HEK293 (cell line): ENCODE measurements at regions not wholly inside any gene's neighbourhood (a gene's known extent, or its start where the extent isn't known, plus 50 kb on each side); places are given as distances from the start of the nearest gene placed in this dataset.

Source experiments
- CTCF ChIA-PET: fragments of 350-600 bp; formaldehyde crosslinking; extraction: SDS; loops from one replicate; lab custom pipeline; 2021; ENCODE audit warnings: antibody characterized with exemption; lab: Yijun Ruan, JAX
- POLR2A ChIA-PET: fragments of 300-600 bp; formaldehyde crosslinking; extraction: SDS; loops from one replicate; lab custom pipeline; 2020; ENCODE audit warnings: antibody characterized with exemption, inconsistent platforms; lab: Yijun Ruan, JAX
- H3K27ac ChIP-seq: fragments of 200-500 bp; sonication (Bioruptor generic); 2 replicates; pipeline ENCODE4 v1.5.1; 2014; ENCODE audit warnings: low read depth, low read length, control low read depth, inconsistent platforms; ENCODE audit errors: extremely low read depth
- H3K36me3 ChIP-seq, 2 experiments: fragments of 200-500 bp in 1 of 2; sonication (Bioruptor generic) in 1 of 2; 1 replicate in 1 of 2; 2 replicates in 1 of 2; pipeline ENCODE4 v1.5.1; 2014 to 2017; ENCODE audit warnings: inconsistent platforms in 2 of 2, low read length in 2 of 2; ENCODE audit not compliant: control insufficient read depth in 2 of 2, insufficient read depth in 1 of 2
- H3K4me1 ChIP-seq: fragments of 200-500 bp; sonication (Bioruptor generic); 2 replicates; pipeline ENCODE4 v1.5.1; 2014; ENCODE audit warnings: mild to moderate bottlenecking, low read length, inconsistent platforms; ENCODE audit not compliant: control insufficient read depth, insufficient read depth
- H3K4me3 ChIP-seq: 2 replicates; pipeline ENCODE4 v1.5.1; 2011; ENCODE audit warnings: low read depth, mild to moderate bottlenecking, control low read depth, low read length, moderate library complexity
- H3K9me3 ChIP-seq: fragments of 200-500 bp; sonication (Bioruptor generic); 2 replicates; pipeline ENCODE4 v1.5.1; 2014; ENCODE audit warnings: low read depth, low read length, inconsistent platforms; ENCODE audit not compliant: control insufficient read depth, insufficient read depth
- HIC1 ChIP-seq: fragments of 450-650 bp; formaldehyde crosslinking; IDR thresholded peaks from 2 replicates; pipeline ENCODE4 v1.5.1; 2016; ENCODE audit warnings: missing biosample characterization, missing genetic modification characterization
- KLF10 ChIP-seq: fragments of 450-650 bp; IDR thresholded peaks from 2 replicates; pipeline ENCODE4 v1.5.1; 2018; ENCODE audit warnings: missing biosample characterization, mild to moderate bottlenecking, missing genetic modification characterization
- PATZ1 ChIP-seq: fragments of 450-650 bp; formaldehyde crosslinking; IDR thresholded peaks from 2 replicates; pipeline ENCODE4 v1.5.1; 2016; ENCODE audit warnings: missing biosample characterization, missing genetic modification characterization
- SCRT2 ChIP-seq: fragments of 450-650 bp; formaldehyde crosslinking; IDR thresholded peaks from 2 replicates; pipeline ENCODE4 v1.5.1; 2016; ENCODE audit warnings: missing biosample characterization, missing genetic modification characterization
- SP2 ChIP-seq: fragments of 450-650 bp; formaldehyde crosslinking; IDR thresholded peaks from 2 replicates; pipeline ENCODE4 v1.5.1; 2016; ENCODE audit warnings: missing biosample characterization, missing genetic modification characterization
- ZBTB21 ChIP-seq: fragments of 450-650 bp; formaldehyde crosslinking; IDR thresholded peaks from 2 replicates; pipeline ENCODE4 v1.5.1; 2017; ENCODE audit warnings: missing biosample characterization, missing genetic modification characterization
- ZFP3 ChIP-seq: fragments of 450-650 bp; formaldehyde crosslinking; IDR thresholded peaks from 2 replicates; pipeline ENCODE4 v1.5.1; 2016; ENCODE audit warnings: low read depth, missing biosample characterization, missing genetic modification characterization
- ZFP41 ChIP-seq: fragments of 450-650 bp; formaldehyde crosslinking; IDR thresholded peaks from 2 replicates; pipeline ENCODE4 v1.5.1; 2016; ENCODE audit warnings: missing biosample characterization, missing genetic modification characterization, borderline replicate concordance
- ZNF16 ChIP-seq: fragments of 450-650 bp; formaldehyde crosslinking; IDR thresholded peaks from 2 replicates; pipeline ENCODE4 v1.5.1; 2016; ENCODE audit warnings: low read depth, missing biosample characterization, missing genetic modification characterization
- ZNF211 ChIP-seq: fragments of 450-650 bp; formaldehyde crosslinking; IDR thresholded peaks from 2 replicates; pipeline ENCODE4 v1.5.1; 2016; ENCODE audit warnings: low read depth, missing biosample characterization, missing genetic modification characterization
- ZNF302 ChIP-seq: fragments of 450-650 bp; formaldehyde crosslinking; IDR thresholded peaks from 2 replicates; pipeline ENCODE4 v1.5.1; 2016; ENCODE audit warnings: missing biosample characterization, missing genetic modification characterization, low read depth
- ZNF324 ChIP-seq: fragments of 450-650 bp; formaldehyde crosslinking; IDR thresholded peaks from 2 replicates; pipeline ENCODE4 v1.5.1; 2016; ENCODE audit warnings: missing biosample characterization, missing genetic modification characterization
- ZNF350 ChIP-seq: fragments of 450-650 bp; formaldehyde crosslinking; IDR thresholded peaks from 2 replicates; pipeline ENCODE4 v1.5.0; 2017; ENCODE audit warnings: missing biosample characterization, mild to moderate bottlenecking, missing genetic modification characterization
- ZNF362 ChIP-seq: fragments of 450-650 bp; formaldehyde crosslinking; IDR thresholded peaks from 2 replicates; pipeline ENCODE4 v1.5.1; 2016; ENCODE audit warnings: missing biosample characterization, missing genetic modification characterization
- ZNF473 ChIP-seq: fragments of 450-650 bp; formaldehyde crosslinking; IDR thresholded peaks from 2 replicates; pipeline ENCODE4 v1.5.1; 2017; ENCODE audit warnings: missing biosample characterization, missing genetic modification characterization
- ZNF623 ChIP-seq: fragments of 450-650 bp; formaldehyde crosslinking; IDR thresholded peaks from 2 replicates; pipeline ENCODE4 v1.5.1; 2016; ENCODE audit warnings: missing biosample characterization, missing genetic modification characterization
- ZNF626 ChIP-seq: fragments of 450-650 bp; sonication (Bioruptor Pico); formaldehyde crosslinking; IDR thresholded peaks from 2 replicates; pipeline ENCODE4 v1.5.1; 2018; ENCODE audit warnings: missing biosample characterization, missing genetic modification characterization, inconsistent platforms
- ZNF692 ChIP-seq: fragments of 450-650 bp; formaldehyde crosslinking; IDR thresholded peaks from 2 replicates; pipeline ENCODE4 v1.5.1; 2016; ENCODE audit warnings: missing biosample characterization, missing genetic modification characterization
- ZNF701 ChIP-seq: fragments of 450-650 bp; formaldehyde crosslinking; IDR thresholded peaks from 2 replicates; pipeline ENCODE4 v1.5.1; 2016; ENCODE audit warnings: missing biosample characterization, missing genetic modification characterization
- ZNF747 ChIP-seq: fragments of 450-650 bp; formaldehyde crosslinking; IDR thresholded peaks from 2 replicates; pipeline ENCODE4 v1.5.1; 2016; ENCODE audit warnings: missing biosample characterization, missing genetic modification characterization
- ZNF776 ChIP-seq: fragments of 450-650 bp; formaldehyde crosslinking; IDR thresholded peaks from 2 replicates; pipeline ENCODE4 v1.5.0; 2017; ENCODE audit warnings: missing biosample characterization, missing genetic modification characterization, borderline replicate concordance
- ZNF843 ChIP-seq: fragments of 450-650 bp; formaldehyde crosslinking; IDR thresholded peaks from 2 replicates; pipeline ENCODE4 v1.5.1; 2016; ENCODE audit warnings: missing biosample characterization, missing genetic modification characterization
- ZSCAN18 ChIP-seq: fragments of 450-650 bp; formaldehyde crosslinking; IDR thresholded peaks from 2 replicates; pipeline ENCODE4 v1.5.1; 2016; ENCODE audit warnings: missing biosample characterization, missing genetic modification characterization

- CTCF ChIA-PET = interaction anchor here (0.6 to 1.6 kb wide), 3 partner anchors 214 to 631 kb away, joined by 3 read pairs; no protein-coding TSS in a partner anchor
- POLR2A ChIA-PET = no interaction called here
- no peaks in the 10 kb centered on the region for H3K9me3 ChIP-seq
- H3K4me1 ChIP-seq = peaks cover 16% of the 10 kb centered on the region
- H3K4me3 ChIP-seq = no peak overlapping the region
- no peaks in the 10 kb centered on the region for H3K36me3 ChIP-seq
- H3K27ac ChIP-seq = no peak overlapping the region
- TF ChIP-seq ZBTB21 (tag by site-specific recombination) (no peak), ZNF626 (tag by site-specific recombination) (no peak), ZNF362 (tag by site-specific recombination) (no peak), ZNF623 (no peak), ZNF473 (tag by site-specific recombination) (no peak)
These were observed 468.7 kb upstream of the TNP1 start for GRCh38 chr2:217328622-217328978.

GRCh38 chr2:217327953-217328621 lies 468.2 kb upstream of the TNP1 start:
- Histone ChIP-seq H3K4me3 (no peak overlapping the region), H3K36me3 (no peaks in the 10 kb centered on the region), H3K27ac (no peak overlapping the region), H3K4me1 (peaks cover 16% of the 10 kb centered on the region), H3K9me3 (no peaks in the 10 kb centered on the region)
- no peak for TF ChIP-seq HIC1
- TF ChIP-seq ZNF843 (tag by site-specific recombination) = no peak
- TF ChIP-seq ZNF211 (tag by site-specific recombination) = no peak
- no peak for TF ChIP-seq ZNF302 (tag by site-specific recombination)
- no peak for TF ChIP-seq KLF10 (tag by site-specific recombination)
- TF ChIP-seq ZNF350 (tag by site-specific recombination) = no peak
- TF ChIP-seq ZSCAN18 (tag by site-specific recombination) = no peak
- no peak for TF ChIP-seq ZFP41 (tag by site-specific recombination)
- TF ChIP-seq ZFP3 (tag by site-specific recombination) = no peak
- no peak for TF ChIP-seq PATZ1 (tag by site-specific recombination)
- no peak for TF ChIP-seq SP2 (tag by site-specific recombination)
- TF ChIP-seq ZNF701 = no peak
- TF ChIP-seq ZNF692 (tag by site-specific recombination) = no peak
- TF ChIP-seq SCRT2 (tag by site-specific recombination) = no peak
- TF ChIP-seq ZBTB21 (tag by site-specific recombination) = no peak
- no peak for TF ChIP-seq ZNF324 (tag by site-specific recombination)
- TF ChIP-seq ZNF776 (tag by site-specific recombination) = no peak
- TF ChIP-seq ZNF747 (tag by site-specific recombination) = no peak
- no peak for TF ChIP-seq ZNF16 (tag by site-specific recombination)
- CTCF ChIA-PET = interaction anchor here (0.6 to 1.6 kb wide), 2 partner anchors 215 to 385 kb away, joined by 3 read pairs; no protein-coding TSS in a partner anchor
- POLR2A ChIA-PET = no interaction called here
